Retinal pigment epithelial cell (primary cell): ENCODE measurements at regions not wholly inside any gene's neighbourhood (a gene's known extent, or its start where the extent isn't known, plus 50 kb on each side); places are given as distances from the start of the nearest gene placed in this dataset.

ENCODE experiments used
- DNase-seq: peaks from one replicate; pipeline ENCODE4 v3.0.0-alpha.2; 2010; ENCODE audit warnings: low read depth
- H3K4me3 ChIP-seq: 2 replicates; pipeline ENCODE4 v1.5.1; 2011; ENCODE audit warnings: mild to moderate bottlenecking, low read length, control low read depth, moderate library complexity
- TF ChIP-seq, protein P1 (sequence below): conservative IDR thresholded peaks from 2 replicates; pipeline ENCODE4 v1.5.1; 2011; ENCODE audit warnings: low read depth, low read length, control low read depth, inconsistent platforms

DNA sequence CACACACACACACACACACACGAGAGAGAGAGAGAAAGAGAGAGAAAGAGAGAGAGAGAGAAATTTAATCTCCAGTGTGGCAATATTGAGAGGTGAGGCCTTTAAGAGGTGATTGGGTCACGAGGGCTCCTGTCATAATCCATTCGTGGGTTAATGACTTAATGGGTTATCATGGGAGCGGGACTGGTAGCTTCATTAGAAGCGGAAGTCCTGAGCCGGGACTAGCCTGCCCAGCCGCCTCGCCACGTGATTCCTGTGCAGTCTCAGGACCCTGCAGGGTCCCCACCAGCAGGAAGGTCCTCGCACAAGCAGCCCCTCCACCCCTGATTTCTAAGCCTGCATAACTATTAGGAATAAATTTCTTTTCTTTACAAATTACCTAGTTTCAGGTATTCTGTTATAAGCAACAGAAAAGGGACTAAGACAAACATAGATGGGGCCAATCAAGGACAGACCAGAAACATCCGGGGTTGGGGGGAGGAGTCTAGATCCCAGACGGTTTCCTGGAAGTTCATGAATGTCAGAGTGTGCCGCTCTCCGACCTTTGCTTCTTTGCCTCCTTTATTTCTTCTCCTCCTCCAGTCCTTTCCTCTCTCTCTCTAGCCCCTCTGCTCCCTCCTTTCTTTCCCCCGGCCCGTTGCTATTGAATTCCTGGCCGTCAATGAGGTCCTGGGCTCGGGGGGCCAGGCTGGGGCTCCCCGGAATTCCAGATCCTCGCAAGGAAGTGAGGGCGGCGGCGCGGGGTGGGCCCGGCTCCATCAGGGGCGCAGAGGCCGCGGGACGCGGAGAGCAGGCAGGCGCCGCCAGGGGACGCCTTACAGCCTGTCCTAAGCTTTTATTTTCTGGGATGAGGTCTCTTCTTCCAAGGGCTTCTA, 146.8 kb downstream of the CYP26A1 start:
- H3K4me3 ChIP-seq, result no peak overlapping the region
- DNase-seq, result peak; percentile 43
- TF ChIP-seq, protein P1, sequence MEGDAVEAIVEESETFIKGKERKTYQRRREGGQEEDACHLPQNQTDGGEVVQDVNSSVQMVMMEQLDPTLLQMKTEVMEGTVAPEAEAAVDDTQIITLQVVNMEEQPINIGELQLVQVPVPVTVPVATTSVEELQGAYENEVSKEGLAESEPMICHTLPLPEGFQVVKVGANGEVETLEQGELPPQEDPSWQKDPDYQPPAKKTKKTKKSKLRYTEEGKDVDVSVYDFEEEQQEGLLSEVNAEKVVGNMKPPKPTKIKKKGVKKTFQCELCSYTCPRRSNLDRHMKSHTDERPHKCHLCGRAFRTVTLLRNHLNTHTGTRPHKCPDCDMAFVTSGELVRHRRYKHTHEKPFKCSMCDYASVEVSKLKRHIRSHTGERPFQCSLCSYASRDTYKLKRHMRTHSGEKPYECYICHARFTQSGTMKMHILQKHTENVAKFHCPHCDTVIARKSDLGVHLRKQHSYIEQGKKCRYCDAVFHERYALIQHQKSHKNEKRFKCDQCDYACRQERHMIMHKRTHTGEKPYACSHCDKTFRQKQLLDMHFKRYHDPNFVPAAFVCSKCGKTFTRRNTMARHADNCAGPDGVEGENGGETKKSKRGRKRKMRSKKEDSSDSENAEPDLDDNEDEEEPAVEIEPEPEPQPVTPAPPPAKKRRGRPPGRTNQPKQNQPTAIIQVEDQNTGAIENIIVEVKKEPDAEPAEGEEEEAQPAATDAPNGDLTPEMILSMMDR, result no peak

DNA sequence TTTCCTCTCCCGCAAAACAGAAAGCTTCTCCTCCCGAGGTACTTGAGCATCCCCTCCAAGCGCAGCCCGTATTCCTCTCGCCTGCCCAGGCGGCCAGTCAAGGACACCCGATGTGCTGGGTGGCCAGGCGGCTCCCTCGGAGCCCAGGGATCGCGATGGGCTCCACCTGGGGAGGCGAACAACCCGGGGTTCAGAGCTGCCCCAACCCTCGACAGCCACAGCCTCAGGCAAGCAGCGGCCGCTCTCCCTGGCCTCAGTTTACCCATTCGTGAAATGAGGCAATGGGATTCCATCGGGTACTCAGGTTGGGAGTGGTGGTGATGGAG, 147.4 kb downstream of the CYP26A1 start:
- H3K4me3 ChIP-seq, result no peak overlapping the region
- DNase-seq, result no peak
- TF ChIP-seq, protein P1, result no peak

DNA sequence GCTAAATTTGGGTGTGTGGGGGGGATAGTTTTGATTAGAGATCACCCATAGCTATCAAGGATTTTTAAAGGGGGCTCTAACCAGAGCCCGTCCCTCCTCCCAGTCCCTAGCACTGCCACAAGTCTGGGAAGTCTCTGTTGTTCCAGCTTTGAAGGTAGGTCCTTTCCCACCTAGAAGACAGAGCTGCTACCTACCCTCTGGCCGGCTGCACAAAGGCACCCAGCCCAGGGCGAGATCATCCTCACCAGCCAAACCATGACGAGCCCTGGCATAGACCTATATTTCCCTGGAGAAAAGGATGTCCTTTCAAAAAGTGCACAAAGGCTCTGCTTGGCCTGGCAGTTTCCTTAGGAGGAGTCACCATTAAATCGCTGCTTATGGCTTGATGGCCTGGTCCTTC, 147.8 kb downstream of the CYP26A1 start:
- TF ChIP-seq, protein P1, result no peak
- H3K4me3 ChIP-seq, result no peak overlapping the region
- DNase-seq, result no peak

DNA sequence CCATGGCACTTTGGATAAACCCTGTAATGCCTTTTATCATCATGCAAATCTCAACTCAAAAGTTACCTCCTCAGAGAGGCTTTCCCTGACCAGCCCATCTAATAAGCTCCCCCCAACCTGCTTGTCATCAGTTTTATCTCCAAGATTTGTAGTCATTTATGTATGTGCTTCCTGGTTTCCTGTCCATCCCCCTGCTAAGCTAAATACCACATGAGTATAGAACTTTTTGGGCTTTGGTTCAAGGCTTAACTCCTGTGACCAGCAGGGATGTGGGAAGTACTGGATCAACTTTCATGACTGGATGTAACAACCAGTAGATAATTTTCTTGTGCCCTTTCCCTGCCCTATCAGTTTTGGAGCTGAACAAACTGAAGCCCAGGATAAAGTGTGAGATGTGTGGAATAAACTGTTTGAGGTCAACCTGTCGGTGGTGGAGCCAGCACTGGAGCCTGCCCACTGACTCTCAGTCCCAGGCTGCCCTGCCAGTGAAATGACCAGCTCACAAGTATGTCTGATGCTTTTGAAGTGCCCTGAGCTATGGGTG, 148.6 kb downstream of the CYP26A1 start:
- TF ChIP-seq, protein P1, result no peak
- no peak for DNase-seq
- H3K4me3 ChIP-seq, result no peak overlapping the region

DNA sequence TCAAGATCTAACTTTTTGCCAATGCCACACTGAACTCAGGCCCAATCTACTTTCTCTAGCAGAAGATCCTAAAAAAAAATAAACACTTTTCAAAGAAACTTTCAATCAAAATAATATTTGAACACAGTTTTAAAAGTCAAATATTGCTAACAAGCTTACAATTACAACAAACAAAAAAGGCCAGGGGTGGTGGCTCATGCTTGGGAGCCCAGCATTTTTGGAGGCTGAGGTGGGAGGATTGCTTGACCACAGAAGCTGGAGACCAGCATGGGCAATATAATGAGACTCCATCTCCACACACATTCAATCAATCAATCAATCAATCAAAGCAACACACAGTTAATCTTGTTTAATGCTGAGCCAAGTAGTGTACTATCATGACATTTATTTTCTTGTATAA, 149.2 kb downstream of the CYP26A1 start:
- TF ChIP-seq, protein P1, result no peak
- no peak for DNase-seq
- no peak overlapping the region for H3K4me3 ChIP-seq

DNA sequence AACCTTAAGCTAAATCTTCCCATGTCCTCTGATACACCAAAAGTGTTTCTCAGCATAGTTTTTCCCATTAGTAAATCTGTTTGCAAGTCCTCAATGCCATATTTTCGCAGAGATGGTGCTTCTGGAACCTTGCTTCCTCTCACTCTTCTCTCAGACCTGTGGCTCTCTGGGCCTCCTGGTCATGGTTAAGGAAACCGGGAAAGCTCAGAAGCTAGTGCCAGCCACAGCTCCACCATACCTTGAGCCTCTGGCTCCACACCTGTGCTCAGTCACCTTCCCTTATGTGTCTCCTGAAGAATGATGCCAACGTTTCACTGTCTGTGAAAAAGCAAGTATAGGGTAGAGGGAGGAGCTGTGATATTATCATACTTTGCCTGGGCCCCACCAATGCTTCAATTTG, 149.6 kb downstream of the CYP26A1 start:
- no peak for DNase-seq
- TF ChIP-seq, protein P1, result no peak
- H3K4me3 ChIP-seq, result no peak overlapping the region
